HCEC 1CT (cell line): ENCODE measurements at regions not wholly inside any gene's neighbourhood (a gene's known extent, or its start where the extent isn't known, plus 50 kb on each side); places are given as distances from the start of the nearest gene placed in this dataset.
"Not testable (repeated sequence)": the region's sequence is repeated elsewhere in the genome, so short reads cannot be mapped to it uniquely, and the experiment has no call there.

Experiments
- DNase-seq: peaks from one replicate; pipeline ENCODE4 v3.0.0-alpha.2; 2017

DNA sequence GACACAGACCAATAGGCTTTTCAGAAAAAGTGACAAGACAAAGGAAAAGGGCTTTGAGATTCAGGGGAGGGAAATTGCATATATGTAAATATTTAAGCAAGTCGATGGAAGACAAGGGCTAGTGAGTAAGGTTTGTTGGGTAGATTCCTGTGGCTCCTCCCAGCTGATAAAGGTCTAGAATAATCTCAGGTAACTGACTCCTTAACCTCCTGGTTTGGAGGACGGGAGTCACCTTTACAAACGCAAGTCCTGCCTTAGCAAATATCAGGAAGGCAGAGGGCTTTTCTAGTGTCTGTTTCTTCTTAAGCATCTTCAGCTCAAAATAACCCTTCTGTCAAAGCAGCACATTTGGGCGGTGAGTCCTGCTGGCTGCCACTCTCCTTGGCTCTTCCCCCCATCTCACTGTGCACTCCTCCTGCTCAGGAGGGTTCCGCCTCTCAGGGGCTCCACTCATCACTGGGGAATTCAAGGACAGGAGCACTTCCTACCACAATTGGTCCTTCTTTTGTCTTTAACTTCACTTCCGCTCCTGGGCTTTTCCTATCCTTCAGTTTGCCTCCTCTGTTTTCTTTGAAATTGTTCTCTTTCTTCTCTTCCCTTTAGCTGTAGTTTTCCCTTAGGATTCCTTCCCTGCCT, 496.3 kb upstream of the KLF6 start:
- peak; percentile 28 for DNase-seq

DNA sequence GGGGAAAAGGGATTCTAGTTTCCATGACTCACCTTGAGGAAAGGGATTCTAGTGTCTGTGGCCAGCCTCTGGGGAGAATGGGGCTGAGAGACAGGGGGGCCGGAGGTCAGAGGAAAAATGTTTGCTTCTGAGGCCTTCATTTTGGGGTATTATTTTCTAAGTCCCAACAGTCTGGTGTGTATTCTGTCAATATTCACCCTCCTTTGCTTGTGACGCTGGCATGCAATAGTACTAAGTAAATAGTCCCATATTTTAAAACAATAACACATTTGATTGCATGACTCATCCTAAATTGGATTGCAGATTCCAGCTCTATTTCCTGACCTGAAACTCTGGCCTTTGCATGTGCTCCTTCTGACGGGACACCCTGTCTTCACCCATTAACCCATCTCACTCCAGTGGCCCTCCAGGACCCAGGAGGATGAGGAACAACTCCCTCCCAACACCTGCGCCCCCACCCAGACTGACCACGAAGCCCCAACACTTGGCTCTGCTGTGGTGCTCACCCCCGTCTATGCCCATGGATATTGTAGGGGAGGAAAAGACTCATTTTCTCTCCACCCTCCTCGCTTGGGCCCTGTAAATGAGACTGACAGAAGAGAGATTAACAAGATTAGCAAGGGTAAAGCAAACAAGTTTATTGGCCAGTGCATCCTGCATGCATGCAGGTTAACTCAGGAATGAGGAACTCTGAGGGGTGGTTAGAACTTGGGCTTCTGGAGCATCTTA, 495.6 kb upstream of the KLF6 start:
- peak; percentile 91 for DNase-seq

DNA sequence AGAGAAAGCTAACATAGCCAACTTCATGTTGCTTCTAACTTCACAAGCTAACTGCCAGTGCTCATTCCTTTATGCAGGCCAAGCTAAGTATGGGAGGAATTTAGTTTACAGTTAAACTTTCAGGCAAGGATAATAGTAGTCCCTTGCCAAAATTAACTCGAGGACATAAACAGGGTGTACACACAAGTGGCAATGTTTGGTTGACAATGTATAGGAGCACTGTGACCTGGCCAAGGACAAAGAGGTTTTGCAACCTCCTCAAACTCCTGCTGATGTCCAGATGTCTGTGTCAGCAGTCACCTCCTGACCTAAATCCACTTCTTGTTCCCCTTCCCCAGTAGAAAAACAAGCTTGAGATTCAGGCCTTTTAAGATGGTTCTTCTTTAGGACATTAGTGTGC, 494.6 kb upstream of the KLF6 start:
- no peak for DNase-seq

DNA sequence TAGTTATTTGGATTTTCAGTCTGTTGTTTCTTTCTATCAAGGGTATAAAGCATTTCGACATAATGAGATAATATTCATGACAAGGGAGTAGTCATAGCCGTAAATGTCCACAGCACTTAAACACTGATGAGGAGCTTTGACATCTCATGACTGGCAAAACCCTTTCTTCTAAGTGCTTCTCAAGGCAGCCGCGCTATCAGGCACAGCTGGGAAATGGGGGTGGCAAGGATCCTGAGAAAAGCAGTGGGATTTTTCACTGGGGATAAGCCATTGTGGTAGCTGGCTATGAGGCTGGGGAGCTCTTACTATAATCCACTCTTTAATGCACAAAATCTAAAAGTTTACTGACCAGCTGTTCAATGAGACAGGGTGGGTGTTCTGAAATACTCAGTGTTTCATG, 493.2 kb upstream of the KLF6 start:
- DNase-seq = no peak

DNA sequence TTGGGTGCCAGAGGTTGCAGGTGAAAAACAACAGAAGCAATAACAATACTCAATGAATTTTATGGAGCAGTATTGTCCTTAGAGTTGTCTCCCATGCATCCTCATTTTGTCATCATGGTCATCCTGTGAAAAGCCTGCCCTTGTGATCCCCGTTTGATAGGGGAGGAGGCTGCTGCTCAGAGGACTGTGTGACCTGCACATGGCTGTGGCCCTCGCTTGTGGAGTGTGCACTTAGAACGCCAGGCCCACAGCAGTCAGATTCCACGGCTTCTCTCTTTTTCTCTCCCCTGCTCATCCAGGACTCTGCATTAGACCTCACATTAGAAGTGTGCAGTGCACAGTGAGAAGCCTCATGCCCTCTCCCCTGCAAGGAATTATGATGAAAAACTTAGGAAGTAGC, 491.1 kb upstream of the KLF6 start:
- DNase-seq = no peak

DNA sequence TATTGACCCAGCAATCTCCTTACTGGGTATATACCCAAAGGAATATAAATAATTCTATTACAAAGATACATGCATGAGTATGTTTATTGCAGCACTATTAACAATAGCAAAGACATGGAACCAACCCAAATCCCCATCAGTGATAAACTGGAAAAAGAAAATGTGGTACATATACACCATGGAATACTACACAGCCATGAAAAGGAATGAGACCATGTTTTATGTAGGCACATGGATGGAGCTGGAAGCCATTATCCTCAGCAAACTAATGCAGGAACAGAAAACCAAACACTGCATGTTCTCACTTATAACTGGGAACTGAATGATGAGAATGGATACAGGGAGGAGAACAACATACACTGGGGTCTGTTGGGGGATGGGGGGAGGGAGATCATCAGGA, 489.7 kb upstream of the KLF6 start:
- DNase-seq = not testable (repeated sequence)

DNA sequence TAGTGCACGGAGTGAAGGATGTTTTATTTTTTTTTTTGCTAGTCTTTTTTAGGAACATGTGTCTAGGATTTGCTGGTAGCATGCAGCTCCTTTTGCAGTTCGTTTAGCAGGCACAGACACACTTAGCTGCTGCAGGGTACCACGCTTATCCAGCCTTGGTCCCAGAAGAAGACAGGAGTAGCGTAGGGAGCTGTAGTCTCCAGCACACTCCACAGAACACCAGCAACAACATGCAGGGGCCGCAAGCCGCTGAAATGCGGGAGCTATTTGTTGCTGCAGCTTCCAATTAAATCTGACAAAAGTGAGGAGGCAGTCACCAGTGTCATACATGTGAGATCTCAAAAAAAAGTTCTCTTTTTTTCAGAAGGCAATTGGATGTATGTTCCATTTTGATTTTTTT, 486.2 kb upstream of the KLF6 start:
- DNase-seq = no peak

DNA sequence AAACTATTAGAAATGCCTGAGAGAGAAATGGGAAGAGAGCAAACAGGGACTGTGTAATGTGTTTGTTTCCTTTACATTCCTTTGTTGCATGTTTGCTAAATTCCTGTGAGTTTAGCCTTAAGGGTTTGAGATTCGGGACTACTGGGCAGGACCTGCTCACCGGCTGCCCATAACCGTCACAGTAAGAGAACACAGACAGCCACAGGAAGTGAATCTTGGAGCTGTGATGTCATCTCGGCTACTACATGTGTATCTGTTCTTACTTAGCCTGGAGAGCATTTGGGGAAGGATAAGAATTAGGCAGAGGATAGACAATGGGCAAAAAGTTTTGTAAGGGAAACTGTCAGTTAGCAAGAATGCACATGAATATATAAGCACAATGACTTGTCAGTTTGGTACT, 485.1 kb upstream of the KLF6 start:
- DNase-seq = peak; percentile 87

DNA sequence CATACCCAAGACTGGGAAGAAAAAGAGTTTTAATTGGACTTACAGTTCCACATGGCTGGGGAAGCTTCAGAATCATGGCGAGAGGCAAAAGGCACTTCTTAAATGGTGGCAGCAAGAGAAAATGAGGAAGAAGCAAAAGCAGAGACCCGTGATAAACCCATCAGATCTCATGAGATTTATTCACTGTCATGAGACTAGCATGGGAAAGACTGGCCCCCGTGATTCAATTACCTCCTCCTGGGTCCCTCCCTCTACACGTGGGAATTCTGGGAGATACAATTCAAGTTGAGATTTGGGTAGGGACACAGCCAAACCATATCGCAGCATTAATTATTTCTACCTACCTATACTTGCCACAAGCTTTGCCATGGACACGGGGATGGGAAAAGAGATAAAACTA, 483.5 kb upstream of the KLF6 start:
- DNase-seq = not testable (repeated sequence)

DNA sequence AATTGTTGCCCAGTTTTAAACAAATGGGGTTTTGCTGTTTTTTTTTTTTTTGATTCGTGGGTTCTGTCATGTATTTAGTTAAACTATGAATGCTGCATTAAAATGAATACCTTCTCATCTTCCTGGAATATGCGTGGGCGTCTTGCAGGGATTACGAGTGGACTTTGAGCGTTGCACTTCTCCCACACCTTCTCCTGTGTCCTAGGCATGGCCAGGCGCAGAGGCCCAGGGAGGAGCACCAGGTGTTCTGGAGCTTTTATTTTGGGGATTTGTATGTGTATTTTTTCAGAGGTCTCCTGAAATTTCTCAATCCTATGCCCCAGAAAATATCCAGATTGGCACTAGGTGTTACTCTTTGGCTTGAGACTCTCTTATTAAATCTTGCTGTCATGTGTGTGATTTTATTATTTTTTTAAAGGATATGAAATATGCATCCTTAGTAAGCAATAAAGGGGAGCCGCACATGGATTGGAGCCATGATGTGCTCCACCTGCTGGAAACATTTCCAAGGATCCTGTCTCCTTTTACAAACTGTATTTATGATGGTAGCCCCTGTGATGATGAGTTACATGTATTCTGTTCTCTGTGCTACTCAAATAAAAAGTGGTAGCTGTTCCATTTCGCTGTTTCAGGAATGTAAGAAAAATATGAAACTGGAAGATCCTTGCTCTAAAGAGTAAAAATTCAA, 482.2 kb upstream of the KLF6 start:
- DNase-seq = peak; percentile 46

DNA sequence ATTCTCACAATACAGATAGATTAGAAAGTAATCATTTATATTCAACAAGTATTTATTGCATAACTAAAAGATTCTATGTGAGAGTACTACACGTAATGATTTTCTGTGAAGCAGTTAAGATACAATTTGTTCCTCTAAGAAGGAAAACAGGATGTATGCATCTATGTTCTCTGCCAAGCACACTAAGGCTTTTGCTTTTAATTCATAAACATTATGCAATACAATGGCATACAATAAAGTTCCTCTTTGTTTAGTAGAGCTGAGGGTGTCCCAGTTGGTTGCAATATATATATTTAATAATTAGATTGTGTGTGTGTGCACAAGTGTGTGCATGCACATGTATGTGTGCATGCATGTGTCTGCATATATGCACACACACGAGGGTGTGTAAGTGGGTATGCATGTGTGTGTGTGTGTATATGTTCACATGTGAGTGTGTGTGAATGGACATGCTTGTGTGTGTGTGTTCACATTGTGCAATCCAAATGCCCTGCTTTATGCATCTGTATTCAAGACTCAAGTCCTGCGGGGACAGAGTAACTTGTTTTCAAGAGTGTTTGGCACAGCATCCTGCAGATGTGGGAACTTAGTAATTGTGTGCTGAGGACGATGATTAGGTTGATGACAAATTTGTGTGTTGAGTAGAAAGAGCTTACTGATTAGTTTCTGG, 481.5 kb upstream of the KLF6 start:
- peak; percentile 60 for DNase-seq

DNA sequence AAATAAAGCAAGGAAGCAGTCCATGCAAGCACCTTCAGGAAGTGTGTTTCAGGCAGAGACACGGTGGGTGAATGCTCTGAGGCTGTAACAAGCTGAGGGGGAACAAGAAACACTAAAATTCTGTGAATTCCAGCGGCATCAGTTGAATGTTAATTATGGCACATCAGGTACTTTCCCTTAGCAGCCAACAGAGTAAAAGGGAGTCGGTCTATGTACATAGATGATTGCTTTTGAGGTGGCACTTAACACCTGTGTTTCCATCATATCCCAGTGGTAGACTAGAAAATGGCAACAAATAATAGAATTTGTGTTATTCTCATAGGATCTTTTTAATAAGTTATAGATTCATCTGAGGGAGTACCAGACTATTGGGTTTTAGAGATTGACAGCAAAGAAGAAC, 481.0 kb upstream of the KLF6 start:
- DNase-seq = no peak

DNA sequence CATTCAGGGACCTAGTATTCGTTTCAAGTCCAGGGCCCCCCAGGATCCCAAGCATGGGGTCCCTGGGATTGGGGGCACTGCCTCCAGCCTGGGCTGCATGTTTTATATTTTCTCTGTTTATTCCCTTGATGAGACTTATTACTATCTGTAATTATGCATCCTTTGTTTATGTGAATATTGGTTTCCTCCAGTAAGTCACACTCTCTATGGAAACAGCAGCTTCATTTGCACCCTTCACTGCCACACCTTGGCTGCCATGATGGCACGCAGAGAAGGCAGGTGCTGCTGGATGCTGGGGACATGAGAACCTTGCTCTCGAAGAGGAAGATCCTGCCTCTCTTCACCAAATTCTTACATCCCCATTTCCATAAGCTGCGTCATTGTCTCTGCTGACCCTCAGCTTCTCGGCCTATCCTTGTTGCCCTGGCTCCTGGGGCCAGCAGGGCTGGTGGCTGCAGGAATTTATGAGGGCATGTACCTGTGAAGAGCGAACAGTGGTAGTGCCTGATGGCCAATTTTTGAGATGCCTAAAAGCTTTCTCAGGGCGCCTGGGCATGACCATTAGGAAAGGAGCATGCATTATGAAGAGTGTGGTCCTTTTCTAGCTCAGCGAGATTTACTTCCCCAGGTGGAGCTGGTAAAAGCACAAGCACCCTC, 479.3 kb upstream of the KLF6 start:
- no peak for DNase-seq

DNA sequence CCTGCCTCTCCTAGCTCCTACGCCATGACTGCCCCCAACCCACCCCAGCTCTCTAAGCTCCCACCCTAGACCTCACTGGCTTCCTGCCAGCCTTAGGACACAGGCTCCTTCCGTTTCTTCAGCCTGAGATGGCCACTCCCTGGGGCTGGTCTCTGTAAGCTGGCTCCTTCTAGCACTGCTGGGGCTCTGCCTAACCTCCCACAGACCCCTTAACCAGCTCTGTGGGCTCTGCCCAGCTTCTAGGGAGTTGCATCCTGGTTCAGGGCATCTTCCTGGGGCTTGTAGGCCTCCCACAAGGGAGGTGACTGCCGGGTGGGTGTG, 478.6 kb upstream of the KLF6 start:
- no peak for DNase-seq

DNA sequence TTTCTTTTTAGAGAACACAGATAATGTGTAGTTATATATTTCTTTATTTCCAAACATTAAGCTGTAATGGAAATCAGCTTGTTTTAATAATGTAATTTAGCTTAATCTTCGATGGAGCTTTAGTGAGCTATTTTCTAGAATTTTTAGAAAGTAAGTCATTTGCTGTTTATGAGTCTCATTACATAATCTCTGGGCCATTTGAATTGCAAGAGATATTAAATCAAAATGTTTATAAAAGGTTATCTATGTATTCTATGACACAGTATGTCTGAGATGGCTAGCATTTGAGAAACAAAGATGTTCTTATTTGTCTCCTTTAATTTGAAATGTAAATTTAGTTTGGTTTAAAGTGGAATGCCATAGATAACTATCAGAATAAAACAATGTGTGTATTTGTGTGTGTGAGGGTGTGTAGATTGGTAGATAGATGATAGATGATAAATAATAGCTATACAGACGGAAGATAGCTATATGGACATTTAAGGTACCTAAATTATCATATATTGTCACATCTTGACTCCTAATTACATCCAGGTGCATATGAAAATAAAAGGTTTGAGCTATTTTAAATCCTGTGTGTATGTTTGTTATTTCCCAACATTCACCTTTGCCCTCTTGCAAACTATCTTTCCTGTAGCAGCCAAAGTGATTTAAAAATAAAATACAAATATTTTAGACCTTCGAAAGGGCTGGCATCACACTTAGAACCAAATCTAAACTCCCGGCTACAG, 478.0 kb upstream of the KLF6 start:
- DNase-seq = no peak

DNA sequence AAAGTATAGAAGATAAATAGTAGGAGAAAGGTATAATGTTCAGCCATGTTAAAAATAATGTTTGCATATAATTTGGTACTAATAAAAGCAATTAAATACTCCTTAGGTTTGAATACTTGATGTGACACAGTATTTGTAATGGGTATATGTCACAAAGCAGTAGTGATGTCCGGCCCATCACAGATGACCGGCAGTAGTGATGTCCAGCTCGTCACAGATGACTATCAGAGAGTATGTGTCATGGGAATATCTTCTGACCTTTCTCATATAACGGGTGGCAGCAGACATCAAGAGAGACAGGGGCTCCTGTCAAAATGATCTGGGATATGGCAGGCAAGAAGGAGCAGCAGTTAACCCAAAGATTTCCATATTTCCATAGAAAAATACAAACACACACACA, 477.4 kb upstream of the KLF6 start:
- no peak for DNase-seq

DNA sequence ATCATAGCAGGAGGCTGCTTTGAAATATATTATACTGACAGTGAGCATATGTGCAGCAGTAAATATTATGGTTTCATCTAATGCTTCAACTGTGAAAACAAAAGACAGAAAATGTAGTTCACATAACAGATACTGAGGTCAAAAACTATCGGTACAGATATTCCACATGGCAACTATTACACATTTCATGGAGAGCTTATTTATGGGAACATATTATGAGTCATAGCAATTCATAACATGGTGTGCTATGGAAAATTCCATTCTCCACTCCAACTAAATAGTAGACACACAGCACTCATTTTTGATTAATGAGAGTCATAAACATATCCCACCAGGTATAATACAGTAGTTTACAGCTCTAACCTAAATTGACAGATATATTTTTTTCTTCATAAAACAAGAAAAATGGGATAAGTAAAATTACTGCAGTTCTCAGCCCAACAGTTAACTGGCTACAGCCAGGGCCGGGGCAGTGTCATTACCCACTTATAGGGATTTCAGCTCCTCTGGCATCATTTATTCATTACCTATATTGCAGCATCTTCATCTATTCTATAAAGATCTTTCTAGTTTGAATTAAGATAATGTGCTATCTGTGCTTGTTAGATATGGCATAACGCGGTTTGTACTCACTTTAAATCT, 475.6 kb upstream of the KLF6 start:
- DNase-seq = peak; percentile 91

DNA sequence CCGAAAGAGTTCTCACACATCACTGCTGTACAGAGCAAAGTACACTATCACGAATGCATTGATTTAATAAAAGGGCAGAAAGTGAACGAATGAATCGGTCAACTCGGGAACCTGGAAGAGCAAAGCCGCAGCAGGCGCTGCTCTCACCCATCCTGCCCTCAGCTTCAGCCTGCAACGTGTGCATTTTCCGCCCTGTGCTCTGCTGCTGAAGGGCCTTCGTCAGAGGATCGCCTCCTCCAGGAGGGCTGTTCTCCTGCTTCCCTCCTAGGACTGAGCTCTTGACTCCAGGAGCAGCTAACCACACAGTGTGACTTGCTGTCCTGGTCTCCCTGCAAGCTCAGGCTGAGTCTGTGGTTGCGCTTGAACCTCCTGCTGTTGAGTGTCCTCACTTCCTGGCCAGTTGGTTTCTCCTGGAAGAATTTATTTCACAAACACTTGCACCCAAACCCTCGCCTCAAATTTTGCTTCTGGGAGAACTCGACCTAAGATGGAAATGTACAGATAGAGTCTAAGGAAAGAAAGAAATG, 473.0 kb upstream of the KLF6 start:
- no peak for DNase-seq

DNA sequence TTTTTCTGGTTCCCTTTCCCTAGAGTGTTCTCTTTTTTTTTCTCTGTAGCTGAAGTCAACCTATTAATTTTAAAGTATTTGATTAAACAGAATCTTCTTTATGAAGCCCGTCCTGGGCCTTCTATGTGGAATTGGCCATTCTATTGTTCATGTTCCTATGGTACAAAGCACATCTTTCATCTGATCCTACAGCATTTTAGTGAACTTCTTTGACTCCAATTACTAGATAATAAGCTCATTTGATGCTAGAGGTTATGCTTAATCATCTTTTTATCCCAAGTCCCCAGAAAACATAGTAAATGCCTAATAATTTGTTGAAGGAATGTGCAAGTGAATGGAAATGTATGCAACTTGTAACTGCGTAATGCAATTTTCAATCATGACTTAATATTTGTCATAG, 472.0 kb upstream of the KLF6 start:
- DNase-seq = no peak

DNA sequence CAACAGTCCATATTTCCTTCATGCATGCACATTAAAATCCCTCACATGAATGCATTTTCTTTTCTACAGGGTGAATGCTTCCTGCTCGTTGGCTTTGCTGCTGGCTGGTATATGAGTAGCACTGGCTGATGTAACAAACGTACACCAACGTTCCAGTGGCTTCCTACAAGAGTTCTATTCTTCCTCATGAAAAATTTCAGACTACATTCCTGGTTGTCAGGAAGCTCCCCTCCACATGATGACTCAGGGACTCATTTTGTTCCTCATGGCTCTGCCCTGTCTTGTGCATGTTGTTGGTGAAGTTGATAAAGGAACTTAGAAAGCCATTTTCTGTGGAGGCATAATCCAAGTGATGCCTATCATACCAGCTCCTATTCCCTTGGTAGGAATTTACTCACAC, 470.7 kb upstream of the KLF6 start:
- no peak for DNase-seq

DNA sequence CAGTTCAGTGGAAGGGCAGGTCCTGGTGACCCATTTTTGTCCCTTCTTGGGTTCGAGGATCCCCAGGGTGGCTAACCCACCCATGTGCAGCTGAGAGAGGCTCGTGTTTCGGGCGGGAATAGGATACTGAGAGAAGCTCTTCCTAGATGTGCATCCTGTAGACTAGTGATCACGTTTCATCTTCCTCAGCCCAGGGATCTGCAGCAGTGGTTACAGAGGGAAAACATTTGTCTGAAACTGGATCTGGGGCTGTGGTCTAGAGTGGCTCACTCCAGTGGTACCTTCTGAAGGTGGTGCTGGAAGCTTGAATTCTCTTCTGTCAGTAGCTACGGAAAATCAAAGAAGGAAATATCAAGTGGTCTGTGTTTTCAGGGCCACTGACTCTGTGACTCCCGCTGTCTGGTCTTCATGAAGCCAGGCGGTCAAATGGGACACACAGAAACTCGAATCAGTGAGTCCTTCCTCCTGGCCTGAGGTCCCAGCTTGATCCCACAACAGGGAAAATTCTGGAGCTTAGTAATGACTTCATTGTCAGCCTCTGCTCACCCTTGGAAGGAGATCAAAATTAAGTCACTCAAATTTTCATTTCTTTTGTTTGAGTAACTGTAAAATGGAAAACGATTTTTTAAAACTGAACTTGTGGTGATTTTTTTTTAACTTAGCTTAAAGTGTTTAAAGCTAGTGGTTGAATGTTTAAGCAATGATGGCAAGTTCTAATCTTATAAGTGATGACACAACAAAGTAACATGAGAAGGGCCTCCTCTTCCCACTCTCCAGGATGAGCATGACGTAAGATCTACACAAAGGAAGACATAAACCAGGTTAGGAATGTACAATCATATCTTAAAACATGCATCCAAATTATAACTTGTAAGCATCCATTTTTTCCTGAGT, 469.3 kb upstream of the KLF6 start:
- peak; percentile 94 for DNase-seq
